Pulmonary artery endothelial cell (primary cell): ENCODE measurements at regions not wholly inside any gene's neighbourhood (a gene's known extent, or its start where the extent isn't known, plus 50 kb on each side); places are given as distances from the start of the nearest gene placed in this dataset.

ENCODE experiments used
- DNase-seq: peaks from one replicate; pipeline ENCODE4 v3.0.0-alpha.2; 2011; ENCODE audit warnings: low read depth, low spot score

DNA sequence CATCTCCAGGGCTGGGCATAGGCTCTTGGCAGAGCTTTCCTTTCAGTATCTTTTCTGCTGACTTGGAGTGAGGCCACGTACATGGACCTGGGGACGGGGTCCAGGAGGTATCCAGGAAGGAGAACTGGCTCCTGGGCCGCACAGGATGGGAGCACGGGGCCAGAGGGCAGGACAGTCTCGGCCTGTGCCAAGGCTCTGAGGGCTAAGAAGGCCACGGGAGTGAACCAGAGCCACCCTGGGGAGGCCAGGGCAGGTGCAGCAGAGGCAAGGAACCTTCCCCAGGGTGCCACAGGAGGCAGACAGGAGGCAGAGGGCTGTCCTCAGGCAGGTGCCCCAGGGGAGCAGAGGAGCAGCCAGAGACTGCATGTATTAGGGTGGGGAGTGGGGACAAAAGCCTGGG lies 50.3 kb downstream of the PLXNA1 start:
- no peak for DNase-seq

- no peak for DNase-seq
Measured at GRCh38 chr3:127033786-127034185, 50.9 kb downstream of the PLXNA1 start.

- no peak for DNase-seq
Measured at GRCh38 chr3:127034195-127034989, 51.5 kb downstream of the PLXNA1 start.

GRCh38 chr3:127034990-127035652 lies 52.2 kb downstream of the PLXNA1 start:
- no peak for DNase-seq

DNA sequence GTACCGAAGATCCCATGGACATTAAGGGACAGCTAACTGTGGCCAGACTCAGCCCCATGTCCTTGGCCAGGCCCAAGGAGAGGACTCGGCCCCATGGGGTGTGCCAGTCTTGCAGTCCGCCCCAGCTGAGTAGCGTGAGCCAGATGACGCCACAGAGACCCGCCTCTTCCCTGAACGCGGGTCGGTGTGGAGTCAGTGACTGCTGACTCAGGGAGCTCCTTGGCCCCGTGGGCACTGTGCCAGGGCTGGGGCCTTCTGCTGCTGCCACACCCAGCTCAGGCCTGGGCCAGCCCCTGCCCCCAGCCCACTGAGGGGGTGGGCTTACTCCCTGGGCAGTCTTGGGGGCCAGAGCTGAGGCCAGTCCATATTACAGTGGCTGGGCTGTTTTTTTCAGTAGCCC lies 52.8 kb downstream of the PLXNA1 start:
- peak; percentile 8 for DNase-seq

- no peak for DNase-seq
Measured at GRCh38 chr3:127036209-127037020, 53.5 kb downstream of the PLXNA1 start.

- no peak for DNase-seq
Measured at GRCh38 chr3:127037021-127037400, 54.1 kb downstream of the PLXNA1 start.

GRCh38 chr3:127037418-127037841 lies 54.5 kb downstream of the PLXNA1 start:
- no peak for DNase-seq

GRCh38 chr3:127037971-127038446 lies 55.1 kb downstream of the PLXNA1 start:
- DNase-seq = no peak

GRCh38 chr3:127038466-127038865 lies 55.6 kb downstream of the PLXNA1 start:
- DNase-seq = no peak

DNA sequence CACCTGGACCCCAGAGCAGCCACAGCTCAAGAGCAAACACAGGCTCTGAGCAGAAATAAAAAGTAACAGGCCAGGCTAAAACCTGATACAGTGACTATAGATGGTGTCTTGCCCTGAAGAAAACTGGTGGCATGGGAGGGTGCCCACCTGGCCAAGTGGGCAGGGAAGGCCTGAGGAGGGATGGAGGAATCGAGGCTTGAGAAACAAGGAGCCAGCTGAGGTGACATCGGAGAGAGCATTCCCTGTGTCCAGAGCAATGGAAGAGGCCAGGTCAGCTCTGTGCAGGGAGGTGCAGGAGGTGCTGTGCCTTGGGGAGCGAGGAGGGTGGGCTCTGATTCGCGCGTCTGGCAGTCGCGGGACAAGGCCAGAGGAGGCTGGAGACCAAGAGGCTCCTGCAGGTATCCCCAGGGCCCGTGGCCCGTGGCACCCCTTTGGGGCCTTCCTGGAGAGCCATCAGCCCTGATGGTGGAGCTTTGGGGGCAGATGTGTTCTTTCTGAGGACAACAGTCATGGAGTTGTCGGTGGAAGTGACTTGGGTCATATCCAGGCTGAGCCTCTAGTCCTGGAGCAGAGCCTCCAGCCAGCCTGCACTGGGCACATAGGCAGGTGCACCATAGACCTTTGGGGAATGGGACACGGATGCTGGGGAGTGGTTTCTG lies 56.1 kb downstream of the PLXNA1 start:
- DNase-seq = no peak

DNA sequence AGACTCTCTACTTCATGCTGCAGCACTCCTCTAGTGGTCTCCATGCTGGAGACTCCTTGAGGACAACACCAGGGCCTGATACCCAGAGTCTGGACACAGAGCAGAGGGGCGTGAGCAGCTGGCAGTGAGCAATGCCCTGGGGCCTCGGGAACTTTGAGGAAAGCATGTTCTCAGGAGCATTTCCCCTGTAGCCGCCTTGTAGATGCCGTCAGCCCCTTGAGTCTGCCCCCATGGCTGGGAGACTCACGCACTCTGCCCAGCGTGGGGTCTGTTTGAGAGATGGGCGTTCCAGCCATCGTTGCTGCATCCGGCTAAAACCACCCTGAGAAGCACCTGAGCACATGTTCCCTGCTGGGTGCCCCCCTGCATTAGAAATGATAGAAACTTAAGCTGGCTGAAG lies 56.8 kb downstream of the PLXNA1 start:
- DNase-seq = no peak

- DNase-seq = no peak
Measured at GRCh38 chr3:127040216-127040615, 57.3 kb downstream of the PLXNA1 start.

DNA sequence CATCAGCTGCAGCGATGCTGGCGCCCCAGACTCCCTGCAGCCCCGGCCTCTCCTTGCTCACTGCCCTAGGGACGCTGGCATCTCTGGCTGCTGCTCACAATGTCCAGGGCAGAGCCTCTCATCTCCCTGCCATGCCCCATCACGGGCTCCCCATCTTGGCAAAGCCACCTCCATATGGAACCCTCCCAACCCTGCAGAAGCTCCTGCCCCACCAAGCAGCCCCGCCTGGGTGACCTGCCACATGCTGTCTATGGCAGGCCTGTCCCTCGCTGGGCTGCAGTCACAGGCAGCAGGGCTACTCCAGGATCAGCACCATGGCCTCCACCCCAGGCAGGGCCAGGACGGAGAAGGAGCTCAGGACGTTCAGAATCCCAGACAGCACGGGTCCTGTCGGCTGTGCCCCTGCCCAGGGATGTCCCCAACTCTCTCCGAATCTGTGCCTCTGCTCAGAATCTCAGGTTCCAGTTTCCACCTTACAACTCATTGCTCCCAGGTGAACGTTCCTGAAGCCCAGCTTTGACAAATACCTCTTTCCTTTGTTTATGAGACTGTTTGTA lies 58.4 kb downstream of the PLXNA1 start:
- DNase-seq = no peak

DNA sequence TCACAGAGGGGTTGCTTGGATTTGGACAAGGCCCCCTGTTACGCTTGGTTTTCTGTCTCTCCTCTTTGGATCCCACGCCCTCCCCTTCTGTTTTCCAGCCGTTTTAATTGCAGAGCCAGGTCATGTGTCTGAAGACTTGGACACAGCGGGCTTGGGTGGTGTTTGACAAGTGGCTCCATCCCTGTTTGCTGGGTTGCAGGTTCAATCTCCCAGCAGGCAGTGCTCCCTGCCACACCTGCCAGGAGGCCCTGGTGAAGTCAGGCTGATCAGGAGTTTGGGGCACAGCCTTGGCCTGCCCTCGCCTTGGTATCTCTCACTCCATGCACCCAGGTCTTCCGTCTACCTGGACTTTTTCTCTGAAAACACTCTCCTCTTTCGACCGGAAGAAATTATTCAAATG lies 59.0 kb downstream of the PLXNA1 start:
- no peak for DNase-seq

- no peak for DNase-seq
Measured at GRCh38 chr3:127042634-127043033, 59.7 kb downstream of the PLXNA1 start.

DNA sequence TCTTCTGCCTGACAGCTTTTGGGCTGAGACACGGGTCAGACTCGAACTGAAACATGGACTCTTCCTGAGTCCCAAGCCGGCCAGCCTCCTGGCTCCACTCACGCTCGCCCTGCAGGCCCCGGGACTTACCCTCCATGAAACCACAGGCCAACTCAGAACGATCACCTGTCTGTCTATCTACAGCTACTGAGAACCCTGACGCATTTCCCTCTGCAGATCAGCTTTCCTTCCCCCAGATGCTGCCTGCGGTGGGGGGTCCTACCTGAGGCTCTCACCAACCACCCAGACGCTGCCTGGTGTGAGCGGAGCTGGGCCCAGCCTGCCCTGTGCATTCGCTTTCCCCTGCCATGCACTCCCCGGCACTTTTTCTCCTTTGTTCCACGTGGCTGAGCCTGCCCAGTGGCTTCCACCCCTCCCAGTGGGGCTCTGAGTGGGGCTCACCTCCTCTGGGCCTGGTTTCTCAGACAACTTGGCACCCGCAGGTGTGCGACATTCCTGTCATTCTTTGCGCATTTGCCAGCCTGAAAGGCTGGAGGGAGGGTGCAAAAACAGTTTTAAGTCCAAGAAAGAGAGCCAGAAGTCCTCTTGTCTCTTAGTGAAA lies 60.2 kb downstream of the PLXNA1 start:
- no peak for DNase-seq

DNA sequence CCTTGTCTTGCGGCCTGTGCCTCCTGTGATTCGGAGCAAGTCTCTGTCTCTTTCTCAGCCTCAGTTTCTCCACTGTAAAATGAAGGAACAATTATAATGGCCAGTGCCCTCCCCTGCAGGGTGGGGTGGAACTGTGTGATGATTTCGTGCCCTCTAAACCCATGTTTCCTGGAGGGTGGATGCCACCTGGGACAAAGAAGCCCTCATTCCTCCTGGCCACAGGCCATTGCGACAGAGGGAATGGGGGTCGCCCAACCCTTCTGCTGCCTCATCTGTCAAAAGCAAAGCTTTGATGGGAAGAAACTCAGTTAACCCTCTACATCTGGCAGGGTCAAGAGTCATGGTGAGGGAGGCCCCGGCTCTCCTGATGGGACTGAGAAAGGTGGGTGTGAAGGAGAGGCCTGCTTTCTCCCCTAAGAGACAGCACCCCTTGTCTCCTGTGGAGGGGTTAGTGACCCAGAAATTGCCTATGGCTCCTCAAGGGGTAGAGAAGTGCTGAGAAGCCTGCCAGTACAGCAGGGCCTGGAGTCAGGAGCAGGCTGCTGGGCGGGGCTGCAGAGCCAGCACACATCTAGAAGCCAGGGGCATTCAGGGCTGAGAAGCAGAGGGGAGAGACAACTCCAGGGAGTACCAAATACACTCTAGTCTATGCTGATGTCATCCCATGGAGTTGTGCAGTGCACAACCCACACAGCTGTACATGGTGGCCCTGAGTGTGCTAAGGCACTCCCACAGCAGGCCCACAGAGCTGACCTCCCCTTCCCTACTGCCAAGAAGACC lies 61.0 kb downstream of the PLXNA1 start:
- no peak for DNase-seq

GRCh38 chr3:127044996-127045395 lies 62.1 kb downstream of the PLXNA1 start:
- DNase-seq = no peak

GRCh38 chr3:127045435-127046045 lies 62.6 kb downstream of the PLXNA1 start:
- DNase-seq = no peak
